ENCODE measurements at regions not wholly inside any gene's neighbourhood (a gene's known extent, or its start where the extent isn't known, plus 50 kb on each side); places are given as distances from the start of the nearest gene placed in this dataset.

GRCh38 chr11:45737056-45737455 lies 67.9 kb upstream of the SLC35C1 start (continued):
- TF ChIP-seq ZNF580 (tag by site-specific recombination; IDR thresholded peaks at IDR 0.05) (no peak), PBX3 (CRISPR knock-in tag; IDR thresholded peaks at IDR 0.05) (no peak), ZNF398 (tag by site-specific recombination; IDR thresholded peaks at IDR 0.05) (no peak), GLI4 (tag by site-specific recombination; IDR thresholded peaks at IDR 0.05) (no peak), SETDB1 (IDR thresholded peaks at IDR 0.05; ENCODE audit: insufficient read length, low read length) (no peak)

- ChIA-PET CTCF (no interaction called here), POLR2A (no interaction called here)
- H3K4me1 ChIP-seq (ENCODE audit: control insufficient read depth, insufficient read depth, low read length) = no peaks in the 10 kb centered on the region
- H3K9me3 ChIP-seq (ENCODE audit: control insufficient read depth, insufficient read depth, low read depth, low read length) = no peaks in the 10 kb centered on the region
- H3K27ac ChIP-seq (ENCODE audit: extremely low read depth, low read depth, low read length) = no peak overlapping the region
- H3K36me3 ChIP-seq (ENCODE audit: control insufficient read depth in 2 of 2, insufficient read depth in 1 of 2, low read length in 2 of 2) = no peaks in the 10 kb centered on the region
- H3K4me3 ChIP-seq (ENCODE audit: low read depth, low read length) = no peak overlapping the region
- TF ChIP-seq ZNF488 (tag by site-specific recombination; IDR thresholded peaks at IDR 0.05) = no peak
- TF ChIP-seq ZFP3 (tag by site-specific recombination; IDR thresholded peaks at IDR 0.05; ENCODE audit: low read depth) = no peak
Observed at GRCh38 chr11:45736424-45736823, 68.5 kb upstream of the SLC35C1 start.

GRCh38 chr11:45733176-45733575 lies 67.8 kb upstream of the CHST1 start:
- CTCF ChIA-PET = no interaction called here
- no peaks in the 10 kb centered on the region for H3K4me1 ChIP-seq (ENCODE audit: control insufficient read depth, insufficient read depth, low read length)
- no peak overlapping the region for H3K4me3 ChIP-seq (ENCODE audit: low read depth, low read length)
- H3K36me3 ChIP-seq (ENCODE audit: control insufficient read depth in 2 of 2, insufficient read depth in 1 of 2, low read length in 2 of 2) = no peaks in the 10 kb centered on the region
- H3K9me3 ChIP-seq (ENCODE audit: control insufficient read depth, insufficient read depth, low read depth, low read length) = no peaks in the 10 kb centered on the region
- no peak overlapping the region for H3K27ac ChIP-seq (ENCODE audit: extremely low read depth, low read depth, low read length)
- TF ChIP-seq ZNF239 (tag by site-specific recombination; IDR thresholded peaks at IDR 0.05) (no peak), ZFP37 (tag by site-specific recombination; IDR thresholded peaks at IDR 0.05) (no peak), ZNF174 (tag by site-specific recombination; IDR thresholded peaks at IDR 0.05) (no peak), OSR2 (tag by site-specific recombination; IDR thresholded peaks at IDR 0.05) (no peak), ZNF23 (tag by site-specific recombination; IDR thresholded peaks at IDR 0.05; ENCODE audit: borderline replicate concordance) (no peak), ZNF560 (tag by site-specific recombination; IDR thresholded peaks at IDR 0.05; ENCODE audit: borderline replicate concordance) (no peak), ZBTB44 (tag by site-specific recombination; IDR thresholded peaks at IDR 0.05) (no peak), PRDM1 (tag by site-specific recombination; IDR thresholded peaks at IDR 0.05) (no peak), YY1 (tag by site-specific recombination; IDR thresholded peaks at IDR 0.05) (no peak), ZNF704 (tag by site-specific recombination; IDR thresholded peaks at IDR 0.05) (no peak)
- POLR2A ChIA-PET = no interaction called here

Data from HEK293 (cell line).